Eye (tissue), 1 donor: ENCODE measurements at regions not wholly inside any gene's neighbourhood (a gene's known extent, or its start where the extent isn't known, plus 50 kb on each side); places are given as distances from the start of the nearest gene placed in this dataset.
A peak's percentile ranks its signal among the peaks of the same experiment; 100 is the strongest.
"Not testable (repeated sequence)": the region's sequence is repeated elsewhere in the genome, so short reads cannot be mapped to it uniquely, and the experiment has no call there.

Experiments
- DNase-seq: peaks from one replicate; pipeline ENCODE4 v3.0.0-alpha.2; 2015

- peak; percentile 0 for DNase-seq
Observed at GRCh38 chrX:94633237-94633636, 959.2 kb downstream of the FAM133A start.

GRCh38 chrX:94635003-94635402, 961.0 kb downstream of the FAM133A start:
- no peak for DNase-seq

DNA sequence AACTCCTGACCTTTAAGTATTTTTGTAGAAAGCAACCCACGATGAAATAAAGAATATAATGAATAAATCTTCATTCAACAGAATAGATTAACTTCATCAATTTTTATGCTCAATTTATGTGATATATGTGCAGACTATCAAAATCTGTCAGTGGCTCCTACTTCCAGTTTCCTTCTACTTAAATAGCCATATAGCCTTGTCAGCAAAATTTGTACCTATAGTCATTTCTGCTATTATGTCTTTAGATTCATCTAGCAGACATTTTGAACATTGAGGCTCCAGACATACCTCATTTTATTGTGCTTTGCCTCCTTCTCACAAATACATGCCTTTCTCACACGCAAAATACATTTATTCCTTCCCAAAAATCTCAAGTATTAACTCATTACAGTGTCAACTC, 971.7 kb downstream of the FAM133A start:
- DNase-seq: no peak

GRCh38 chrX:94655180-94655579, 981.2 kb downstream of the FAM133A start:
- DNase-seq: no peak

GRCh38 chrX:94662689-94663088, 988.7 kb downstream of the FAM133A start:
- DNase-seq: no peak

GRCh38 chrX:94676285-94676684, 1002.3 kb downstream of the FAM133A start:
- no peak for DNase-seq

DNA sequence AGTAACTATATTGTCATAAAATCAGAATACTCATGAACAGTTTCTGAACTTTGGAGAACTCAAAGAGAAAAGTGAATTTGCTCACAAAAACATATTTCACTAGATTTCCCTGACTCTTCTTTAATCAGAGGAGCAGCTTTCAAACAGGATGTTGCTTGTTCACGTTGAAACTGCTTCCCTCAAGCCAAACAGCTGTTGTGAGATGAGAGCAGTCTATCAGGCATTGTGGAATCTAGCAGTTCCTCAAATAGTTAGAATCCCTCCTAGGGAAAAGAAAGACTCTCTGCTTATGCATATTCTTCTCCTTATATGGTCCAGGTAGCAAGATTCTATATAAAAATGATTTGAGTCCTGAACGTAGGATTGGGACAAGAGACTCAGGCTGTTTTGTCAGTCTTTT, 1012.1 kb downstream of the FAM133A start:
- DNase-seq: no peak

- no peak for DNase-seq
Observed at GRCh38 chrX:94695910-94696309, 1021.9 kb downstream of the FAM133A start.

- not testable (repeated sequence) for DNase-seq
Observed at GRCh38 chrX:94704348-94705256, 1030.6 kb downstream of the FAM133A start.

DNA sequence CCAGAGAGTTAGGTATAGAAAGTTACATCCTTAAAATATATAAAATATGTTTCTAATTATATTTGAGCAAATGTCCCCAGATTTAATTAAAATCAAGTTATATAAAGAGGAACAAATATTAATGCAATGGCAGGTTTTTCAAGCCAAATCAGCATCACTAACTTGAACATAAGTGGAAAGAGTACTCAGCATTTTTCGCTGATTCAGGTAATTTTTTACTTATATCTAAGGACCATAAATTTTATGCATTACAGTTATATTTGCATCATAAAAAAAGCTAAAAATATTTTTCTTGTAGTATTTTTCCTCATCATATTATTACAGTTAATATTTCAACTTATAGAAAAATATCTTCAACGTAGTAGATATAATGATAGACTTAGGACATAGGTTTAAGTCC, 1047.4 kb downstream of the FAM133A start:
- no peak for DNase-seq

DNA sequence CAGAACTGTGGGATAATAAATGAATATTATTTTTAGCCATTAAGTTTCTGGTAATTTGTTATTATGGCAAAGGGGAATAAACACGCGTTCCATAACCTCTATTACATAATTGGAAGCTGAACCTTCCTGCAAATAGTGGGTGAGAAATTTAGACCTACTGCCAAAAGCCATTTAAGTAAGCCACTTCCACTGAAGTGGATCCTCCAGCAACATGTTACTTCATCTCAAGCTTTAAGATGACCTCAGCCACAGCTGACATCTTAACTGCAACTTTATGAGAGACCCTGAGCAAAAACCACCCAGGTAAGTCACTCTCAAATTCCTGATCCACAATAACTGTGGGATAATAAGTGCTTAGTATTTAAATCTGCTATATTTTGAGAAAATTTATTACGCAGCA, 1048.6 kb downstream of the FAM133A start:
- DNase-seq: no peak

GRCh38 chrX:94742772-94743171, 1068.8 kb downstream of the FAM133A start:
- DNase-seq: no peak

DNA sequence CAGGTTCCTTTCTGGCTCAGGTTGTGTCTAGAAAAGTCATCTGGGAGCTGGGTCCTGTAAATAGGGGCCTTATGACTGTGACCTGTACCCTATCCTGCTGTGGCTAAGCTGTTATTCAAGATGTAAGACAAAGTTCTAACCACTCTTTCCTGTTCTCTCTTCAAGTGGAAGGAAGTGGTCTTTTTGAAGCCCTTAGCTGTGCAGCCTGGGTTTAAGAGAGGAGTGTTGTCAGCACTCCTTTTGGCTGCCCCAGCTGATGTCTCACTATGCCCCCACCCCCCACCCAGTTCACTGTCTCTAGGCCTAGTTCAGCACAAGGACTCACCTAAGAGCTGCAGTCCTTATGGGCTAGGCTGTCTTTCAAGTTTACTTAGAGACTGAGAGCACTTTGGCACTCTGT, 1069.5 kb downstream of the FAM133A start:
- DNase-seq: no peak

GRCh38 chrX:94744786-94745185, 1070.8 kb downstream of the FAM133A start:
- DNase-seq: no peak

GRCh38 chrX:94751611-94752010, 1077.6 kb downstream of the FAM133A start:
- no peak for DNase-seq

GRCh38 chrX:94752434-94753169, 1078.6 kb downstream of the FAM133A start:
- no peak for DNase-seq

- no peak for DNase-seq
Observed at GRCh38 chrX:94758130-94758529, 1084.1 kb downstream of the FAM133A start.

DNA sequence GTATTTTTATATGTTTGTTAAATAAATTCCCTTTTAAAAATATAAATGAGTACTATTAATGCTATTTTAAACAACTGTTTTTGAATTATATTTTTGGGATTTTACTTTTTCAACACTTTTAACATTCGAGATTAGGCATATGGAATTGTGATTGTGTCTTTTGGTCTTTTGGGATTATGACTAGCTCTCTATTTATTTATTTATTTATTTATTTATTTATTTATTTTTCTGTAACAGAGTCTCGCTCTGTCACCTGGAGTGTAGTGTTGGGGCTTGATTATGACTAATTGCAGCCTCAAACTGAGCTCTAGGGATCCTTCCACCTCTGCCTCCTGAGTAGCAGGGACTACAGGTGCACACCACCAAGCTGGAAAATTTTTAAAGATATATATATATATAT, 1101.6 kb downstream of the FAM133A start:
- no peak for DNase-seq

DNA sequence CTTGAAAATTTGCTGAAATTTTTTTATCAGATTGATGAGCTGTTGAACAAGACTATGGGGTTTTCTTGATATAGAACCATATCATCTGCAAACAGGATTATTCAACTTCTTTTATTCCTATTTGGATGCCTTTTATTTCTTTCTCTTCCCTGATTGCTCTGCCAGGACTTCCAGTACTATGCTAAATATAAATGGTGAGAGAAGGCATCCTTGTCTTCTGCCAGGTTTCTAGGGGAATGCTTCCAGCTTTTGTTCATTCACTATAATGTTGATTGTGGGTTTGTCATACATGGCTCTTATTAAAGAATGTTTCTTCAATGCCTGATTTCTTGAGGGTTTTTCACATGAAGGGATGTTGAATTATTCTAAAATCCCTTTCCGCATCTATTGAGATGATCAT, 1139.5 kb downstream of the FAM133A start:
- DNase-seq: no peak

GRCh38 chrX:94814216-94814615, 1140.2 kb downstream of the FAM133A start:
- no peak for DNase-seq

- no peak for DNase-seq
Observed at GRCh38 chrX:94830717-94831116, 1156.7 kb downstream of the FAM133A start.

GRCh38 chrX:94831364-94831763, 1157.4 kb downstream of the FAM133A start:
- DNase-seq: peak; percentile 7

DNA sequence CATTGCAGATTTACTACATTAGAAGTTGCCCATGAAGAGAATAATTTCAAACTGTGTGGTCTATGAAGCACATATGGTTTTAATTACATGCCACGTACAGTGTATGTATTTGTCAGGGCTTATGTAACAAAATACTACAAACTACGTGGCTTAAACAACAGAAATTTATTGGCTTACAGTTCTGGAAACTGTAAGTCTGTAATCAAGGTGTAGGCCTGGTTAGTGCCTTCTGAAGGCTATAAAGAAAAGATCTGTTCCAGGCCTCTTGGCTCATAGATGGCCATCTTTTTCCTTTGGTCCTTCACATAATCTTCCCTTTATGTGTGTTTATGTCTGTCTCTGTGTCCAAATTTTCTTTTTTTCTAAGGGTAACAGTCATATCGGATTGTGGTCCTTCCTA, 1160.2 kb downstream of the FAM133A start:
- DNase-seq: no peak

DNA sequence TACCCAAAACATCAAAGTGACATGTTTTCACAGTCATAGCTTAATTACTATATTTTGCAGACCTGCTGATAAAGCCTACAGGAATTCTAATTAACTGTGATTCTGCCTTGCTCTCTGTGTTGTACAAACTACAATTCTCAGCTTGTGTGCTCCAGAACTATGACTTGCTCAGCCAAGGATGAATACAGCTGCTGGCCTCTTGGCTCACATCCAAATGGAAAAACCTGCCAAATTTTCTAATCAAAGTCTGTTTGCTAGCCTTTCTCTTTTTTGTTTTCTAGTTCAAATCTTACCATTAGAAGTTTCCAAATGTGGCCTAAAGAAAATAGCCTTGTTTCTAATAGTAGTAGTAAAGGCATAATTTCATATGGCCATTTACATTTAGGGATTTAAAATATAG, 1176.8 kb downstream of the FAM133A start:
- DNase-seq: peak; percentile 48
